Thoracic aorta (tissue), 2 donors: ENCODE measurements at regions not wholly inside any gene's neighbourhood (a gene's known extent, or its start where the extent isn't known, plus 50 kb on each side); places are given as distances from the start of the nearest gene placed in this dataset.

Experiments used
- ATAC-seq: fragments of 150-250 bp; one replicate; pipeline ENCODE4 v1.8.0; 2017; ENCODE audit warnings: low read depth; ENCODE audit not compliant: insufficient number of reproducible peaks, low FRiP score
- DNase-seq: peaks from one replicate; pipeline ENCODE4 v3.0.0-alpha.2; 2020; ENCODE audit warnings: low spot score
- H3K27ac ChIP-seq, 2 donors: fragments of 200-600 bp; sonication (generic); 1 replicate in 1 of 2; 2 replicates in 1 of 2; pipeline ENCODE4 v1.5.1; 2016; ENCODE audit warnings: mild to moderate bottlenecking in 2 of 2, moderate library complexity in 2 of 2
- H3K27me3 ChIP-seq: fragments of 200-600 bp; sonication (generic); replicated peaks from 2 replicates; pipeline ENCODE4 v1.6.0; 2016; ENCODE audit warnings: mild to moderate bottlenecking; ENCODE audit not compliant: insufficient read depth
- H3K36me3 ChIP-seq: fragments of 200-600 bp; sonication (generic); one replicate; pipeline ENCODE4 v1.5.1; 2016
- H3K4me1 ChIP-seq, 2 donors: fragments of 200-600 bp; sonication (generic); 1 replicate in 1 of 2; 2 replicates in 1 of 2; pipeline versions ENCODE4 v1.5.1 to v1.6.0; 2016; ENCODE audit warnings: low read depth in 2 of 2, mild to moderate bottlenecking in 1 of 2; ENCODE audit not compliant: control insufficient read depth in 1 of 2
- H3K4me3 ChIP-seq: fragments of 200-600 bp; sonication (generic); 2 replicates; pipeline ENCODE4 v1.5.1; 2016; ENCODE audit warnings: mild to moderate bottlenecking
- H3K9me3 ChIP-seq: fragments of 200-600 bp; sonication (generic); 2 replicates; pipeline ENCODE4 v1.5.1; 2016
- CTCF ChIP-seq: fragments of 200-600 bp; sonication (generic); IDR thresholded peaks from one replicate; pipeline ENCODE4 v1.5.1; 2019; ENCODE audit warnings: antibody characterized with exemption

GRCh38 chrX:110989869-110990268 lies 106.1 kb upstream of the PAK3 start:
- H3K4me1 ChIP-seq, result no peaks in the 10 kb centered on the region
- no peak for TF ChIP-seq CTCF
- H3K27me3 ChIP-seq, result no peaks in the 10 kb centered on the region
- DNase-seq (no peak), ATAC-seq (no peak)
- H3K4me3 ChIP-seq, result no peak overlapping the region
- H3K27ac ChIP-seq, result no peak overlapping the region
- no peaks in the 10 kb centered on the region for H3K36me3 ChIP-seq
- no peaks in the 10 kb centered on the region for H3K9me3 ChIP-seq

DNA sequence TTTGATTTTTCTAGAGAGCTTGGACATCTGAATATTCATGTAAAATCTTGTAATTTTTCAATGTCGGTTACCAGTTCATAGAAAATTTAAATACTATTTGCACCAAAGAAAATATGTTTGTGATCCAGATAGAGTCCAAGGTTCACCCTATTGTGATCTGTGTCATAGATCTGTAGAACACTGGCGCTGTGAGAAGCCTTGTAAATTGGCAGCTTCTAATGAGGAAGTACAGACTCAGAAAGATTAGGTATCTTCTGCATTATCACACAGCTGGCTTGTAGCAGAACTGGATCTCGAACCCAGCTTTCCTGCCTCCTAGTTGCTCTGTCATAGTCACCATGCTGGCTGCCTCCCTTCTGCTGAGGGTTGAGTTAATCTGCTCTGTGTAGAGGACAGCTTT lies 106.5 kb upstream of the PAK3 start:
- ATAC-seq (no peak), DNase-seq (no peak)
- no peak overlapping the region for H3K4me3 ChIP-seq
- no peaks in the 10 kb centered on the region for H3K9me3 ChIP-seq
- H3K4me1 ChIP-seq, result no peaks in the 10 kb centered on the region
- no peaks in the 10 kb centered on the region for H3K36me3 ChIP-seq
- H3K27me3 ChIP-seq, result no peaks in the 10 kb centered on the region
- H3K27ac ChIP-seq, result no peak overlapping the region
- TF ChIP-seq CTCF, result no peak

DNA sequence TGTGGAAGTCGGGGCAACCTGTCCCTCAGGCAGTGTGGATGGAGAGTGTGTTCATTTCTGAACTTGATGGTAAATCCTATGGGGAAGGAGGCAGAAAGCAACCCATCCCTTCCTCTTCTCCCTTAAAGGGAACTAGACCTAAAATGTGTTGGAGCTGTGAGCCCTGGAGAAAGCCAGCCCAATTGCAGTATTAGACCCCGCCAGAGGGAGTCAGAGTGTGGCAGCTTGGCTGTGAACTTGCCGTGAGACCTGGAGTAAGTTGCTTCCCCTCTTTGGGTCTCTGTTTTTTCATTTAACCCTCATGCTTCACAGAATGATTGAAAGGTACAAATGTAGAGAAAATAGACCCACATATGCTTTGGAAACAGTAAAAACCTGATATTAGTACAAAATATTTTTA lies 108.7 kb upstream of the PAK3 start:
- Histone ChIP-seq H3K27ac (no peak overlapping the region), H3K4me3 (no peak overlapping the region), H3K36me3 (no peaks in the 10 kb centered on the region), H3K9me3 (no peaks in the 10 kb centered on the region), H3K27me3 (no peaks in the 10 kb centered on the region), H3K4me1 (no peaks in the 10 kb centered on the region)
- TF ChIP-seq CTCF, result no peak
- DNase-seq (no peak), ATAC-seq (no peak)

DNA sequence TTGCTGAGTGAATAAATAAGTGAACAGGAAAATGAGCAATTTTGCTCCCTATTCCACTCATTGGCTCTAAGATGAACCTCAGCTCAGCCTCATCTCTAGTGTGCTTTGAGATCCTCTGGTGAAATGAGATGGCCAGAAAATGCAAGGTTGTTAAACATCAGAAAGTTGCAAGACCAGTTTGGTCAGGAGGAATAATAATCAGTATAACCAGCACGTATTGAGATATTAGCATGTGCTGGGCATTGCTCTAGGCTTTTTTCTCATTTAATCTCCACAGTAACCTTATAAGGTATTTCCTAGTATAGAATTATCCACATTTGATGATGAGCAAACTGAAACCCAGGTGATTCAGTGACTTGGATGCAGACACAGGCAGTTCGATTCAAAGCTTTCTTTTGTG lies 110.5 kb upstream of the PAK3 start:
- ATAC-seq (no peak), DNase-seq (no peak)
- no peaks in the 10 kb centered on the region for H3K36me3 ChIP-seq
- H3K9me3 ChIP-seq, result no peaks in the 10 kb centered on the region
- no peak overlapping the region for H3K27ac ChIP-seq
- H3K4me1 ChIP-seq, result no peaks in the 10 kb centered on the region
- no peak overlapping the region for H3K4me3 ChIP-seq
- no peak for TF ChIP-seq CTCF
- H3K27me3 ChIP-seq, result no peaks in the 10 kb centered on the region

DNA sequence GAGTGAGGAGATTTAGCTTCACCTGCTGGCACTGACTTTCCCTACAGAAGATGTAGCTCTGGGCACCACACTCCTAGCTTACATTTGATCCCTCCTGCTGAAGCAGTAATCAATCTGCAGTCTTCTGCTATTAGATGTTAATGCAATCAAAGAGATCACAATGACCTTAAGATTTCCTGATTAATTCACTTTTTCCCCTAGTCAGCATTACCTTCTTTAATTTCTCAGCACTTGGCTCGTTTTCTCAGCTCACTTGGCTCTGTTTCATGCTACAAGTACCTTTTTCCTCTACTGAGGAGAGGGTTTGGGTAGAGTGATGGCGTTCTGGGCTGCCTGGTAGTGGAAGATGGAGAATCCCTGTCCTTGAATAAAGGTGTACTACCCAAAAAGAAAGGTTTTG lies 113.0 kb upstream of the PAK3 start:
- no peak overlapping the region for H3K4me3 ChIP-seq
- ATAC-seq (no peak), DNase-seq (no peak)
- no peak overlapping the region for H3K27ac ChIP-seq
- no peaks in the 10 kb centered on the region for H3K9me3 ChIP-seq
- H3K4me1 ChIP-seq, result no peaks in the 10 kb centered on the region
- no peaks in the 10 kb centered on the region for H3K36me3 ChIP-seq
- no peak for TF ChIP-seq CTCF
- no peaks in the 10 kb centered on the region for H3K27me3 ChIP-seq
